Cardiac fibroblast (primary cell): ENCODE measurements at regions not wholly inside any gene's neighbourhood (a gene's known extent, or its start where the extent isn't known, plus 50 kb on each side); places are given as distances from the start of the nearest gene placed in this dataset.

Source experiments
- DNase-seq, 2 donors: peaks; one replicate each; pipeline versions ENCODE4 v3.0.0 to v3.0.0-alpha.2; 2010; ENCODE audit warnings: low read depth in 2 of 2
- H3K4me3 ChIP-seq, 2 donors: replicated peaks in 1 of 2; 1 replicate in 1 of 2; 2 replicates in 1 of 2; pipeline ENCODE4 v1.5.1; 2011; ENCODE audit warnings: low read depth in 2 of 2, low read length in 2 of 2, mild to moderate bottlenecking in 2 of 2, moderate library complexity in 1 of 2
- TF ChIP-seq, protein P1 (sequence below): IDR thresholded peaks from one replicate; pipeline ENCODE4 v1.5.1; 2011; ENCODE audit warnings: low read depth, mild to moderate bottlenecking, low read length, inconsistent platforms

DNA sequence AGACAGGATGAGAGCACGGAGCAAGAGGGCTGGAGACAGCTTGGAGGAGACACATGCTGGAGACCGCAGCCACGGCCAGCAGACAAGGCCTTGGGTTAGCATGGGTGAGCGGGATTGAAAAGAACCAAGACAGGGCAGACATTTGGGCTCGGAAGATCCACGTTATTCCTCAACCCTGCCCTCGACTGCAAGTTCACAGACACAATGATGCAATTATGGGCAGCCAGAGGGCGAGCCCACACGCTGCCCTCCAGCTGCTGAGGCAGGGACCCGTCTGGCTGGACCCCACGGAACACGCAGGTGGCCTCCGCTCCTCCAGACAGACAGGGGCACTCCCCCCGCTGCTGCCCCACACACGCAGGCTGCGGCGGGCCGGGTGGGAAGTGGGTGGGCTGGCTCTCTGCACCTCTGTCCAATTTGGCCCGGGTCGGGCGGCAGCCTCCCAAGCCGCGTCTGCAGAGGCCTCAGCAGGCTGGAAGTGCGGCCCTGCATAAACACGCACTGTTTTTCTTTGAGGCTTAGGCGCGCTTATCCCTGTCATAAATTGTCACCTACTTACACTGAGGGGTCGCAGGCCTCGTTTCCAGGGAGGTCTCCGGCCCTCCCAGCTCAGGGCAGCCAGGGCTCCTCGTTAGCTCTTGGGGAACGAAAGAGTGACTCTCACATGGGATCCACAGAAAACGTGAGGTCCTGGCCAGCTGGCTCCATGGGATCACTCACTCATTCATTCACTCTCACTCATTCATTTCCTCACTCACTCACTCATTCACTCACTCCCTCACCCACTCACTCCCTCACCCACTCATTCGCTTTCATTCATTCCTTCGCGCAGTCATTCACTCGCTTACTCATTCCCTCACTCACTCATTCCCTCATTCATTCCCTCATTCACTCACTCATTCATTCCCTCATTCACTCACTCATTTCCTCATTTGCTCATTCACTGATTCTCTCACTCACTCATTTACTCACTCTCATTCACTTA is 303.9 kb downstream of the C16orf95 start:
- TF ChIP-seq, protein P1, sequence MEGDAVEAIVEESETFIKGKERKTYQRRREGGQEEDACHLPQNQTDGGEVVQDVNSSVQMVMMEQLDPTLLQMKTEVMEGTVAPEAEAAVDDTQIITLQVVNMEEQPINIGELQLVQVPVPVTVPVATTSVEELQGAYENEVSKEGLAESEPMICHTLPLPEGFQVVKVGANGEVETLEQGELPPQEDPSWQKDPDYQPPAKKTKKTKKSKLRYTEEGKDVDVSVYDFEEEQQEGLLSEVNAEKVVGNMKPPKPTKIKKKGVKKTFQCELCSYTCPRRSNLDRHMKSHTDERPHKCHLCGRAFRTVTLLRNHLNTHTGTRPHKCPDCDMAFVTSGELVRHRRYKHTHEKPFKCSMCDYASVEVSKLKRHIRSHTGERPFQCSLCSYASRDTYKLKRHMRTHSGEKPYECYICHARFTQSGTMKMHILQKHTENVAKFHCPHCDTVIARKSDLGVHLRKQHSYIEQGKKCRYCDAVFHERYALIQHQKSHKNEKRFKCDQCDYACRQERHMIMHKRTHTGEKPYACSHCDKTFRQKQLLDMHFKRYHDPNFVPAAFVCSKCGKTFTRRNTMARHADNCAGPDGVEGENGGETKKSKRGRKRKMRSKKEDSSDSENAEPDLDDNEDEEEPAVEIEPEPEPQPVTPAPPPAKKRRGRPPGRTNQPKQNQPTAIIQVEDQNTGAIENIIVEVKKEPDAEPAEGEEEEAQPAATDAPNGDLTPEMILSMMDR, result no peak
- H3K4me3 ChIP-seq, result no peak overlapping the region
- no peak for DNase-seq

DNA sequence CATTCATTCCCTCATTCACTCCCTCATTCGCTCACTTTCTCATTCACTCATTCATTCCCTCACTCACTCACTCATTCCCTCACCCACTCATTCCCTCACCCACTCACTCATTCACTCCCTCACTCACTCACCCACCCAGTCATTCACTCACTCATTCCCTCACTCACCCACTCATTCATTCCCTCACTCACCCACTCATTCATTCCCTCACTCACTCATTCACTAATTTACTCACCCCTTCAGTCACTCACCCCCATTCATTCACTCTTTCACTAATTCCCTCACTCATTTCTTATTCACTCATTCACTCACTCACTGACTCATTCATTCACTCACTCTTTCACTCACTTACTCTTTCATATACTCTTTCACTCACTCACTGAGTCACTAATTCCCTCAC is 303.1 kb downstream of the C16orf95 start:
- no peak for DNase-seq

DNA sequence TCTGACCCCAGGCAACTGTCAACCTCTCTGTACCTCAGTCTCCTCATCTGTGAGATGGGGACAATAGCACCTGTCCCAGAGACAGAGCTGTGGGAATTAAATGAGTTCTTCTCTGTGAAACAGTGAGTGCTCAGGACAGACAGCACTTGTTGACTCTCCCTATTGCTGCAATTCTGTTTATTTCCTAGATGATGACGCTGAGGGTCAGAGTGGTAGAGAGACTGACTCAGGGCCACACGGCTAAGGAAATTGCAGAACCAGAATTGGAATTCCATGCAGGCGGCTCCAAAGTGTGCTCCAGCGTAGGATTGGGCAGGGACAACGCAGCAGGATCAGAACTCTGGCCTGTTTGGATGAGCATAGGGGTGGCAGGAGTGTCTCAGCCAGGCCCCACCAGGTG is 302.2 kb downstream of the C16orf95 start:
- TF ChIP-seq, protein P1, result no peak
- H3K4me3 ChIP-seq, result no peak overlapping the region
- peak in 1 of 2 donors; percentile 16 for DNase-seq

More for the DNA sequence above, 303.1 kb downstream of the C16orf95 start:
- H3K4me3 ChIP-seq, result no peak overlapping the region
- TF ChIP-seq, protein P1, result no peak

DNA sequence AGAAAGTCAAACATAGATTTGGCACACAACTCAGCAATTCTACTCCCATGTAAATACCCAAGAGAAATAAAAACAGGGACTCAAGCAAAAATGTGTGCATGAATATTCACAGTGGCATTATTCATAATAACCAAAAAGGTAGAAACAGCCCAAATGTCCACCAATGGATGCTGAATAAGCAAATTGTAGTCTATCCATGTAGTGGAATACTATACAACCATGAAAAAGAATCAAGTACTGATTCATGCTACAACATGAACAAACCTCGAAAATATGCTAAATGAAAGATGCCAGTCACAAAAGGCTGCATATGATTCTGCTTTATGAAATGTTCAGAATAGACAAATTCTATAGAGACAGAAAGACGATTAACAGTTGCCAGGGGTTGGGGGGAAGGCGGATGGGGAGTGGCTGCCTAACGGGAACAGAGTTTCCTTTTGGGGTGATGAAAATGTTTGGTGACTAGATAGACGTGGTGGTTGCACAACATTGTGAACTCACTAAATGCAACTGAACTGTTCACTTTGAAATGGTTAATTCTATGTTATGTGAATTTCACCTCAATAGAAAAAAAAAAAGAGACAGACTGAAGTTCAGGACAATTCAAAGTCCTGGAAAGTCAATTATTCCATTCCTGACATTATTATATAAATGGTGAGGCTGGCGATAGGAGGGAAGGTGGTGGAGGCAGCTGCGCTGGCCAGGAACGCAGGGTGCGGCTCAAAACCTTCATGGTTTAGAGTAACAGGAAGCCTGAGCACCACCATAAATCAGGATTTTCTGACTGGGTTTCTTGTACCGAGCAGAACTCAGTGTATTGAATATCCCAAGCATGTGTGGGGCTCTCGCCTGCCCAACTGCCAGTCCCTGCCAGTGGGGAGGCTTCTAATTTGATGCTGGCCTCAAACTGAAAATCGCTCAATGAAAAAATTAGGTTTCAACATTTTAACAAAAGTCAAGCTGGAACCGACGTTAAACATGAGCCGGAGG is 300.9 kb downstream of the C16orf95 start:
- no peak for DNase-seq
- H3K4me3 ChIP-seq, result no peak overlapping the region
- TF ChIP-seq, protein P1, result no peak

DNA sequence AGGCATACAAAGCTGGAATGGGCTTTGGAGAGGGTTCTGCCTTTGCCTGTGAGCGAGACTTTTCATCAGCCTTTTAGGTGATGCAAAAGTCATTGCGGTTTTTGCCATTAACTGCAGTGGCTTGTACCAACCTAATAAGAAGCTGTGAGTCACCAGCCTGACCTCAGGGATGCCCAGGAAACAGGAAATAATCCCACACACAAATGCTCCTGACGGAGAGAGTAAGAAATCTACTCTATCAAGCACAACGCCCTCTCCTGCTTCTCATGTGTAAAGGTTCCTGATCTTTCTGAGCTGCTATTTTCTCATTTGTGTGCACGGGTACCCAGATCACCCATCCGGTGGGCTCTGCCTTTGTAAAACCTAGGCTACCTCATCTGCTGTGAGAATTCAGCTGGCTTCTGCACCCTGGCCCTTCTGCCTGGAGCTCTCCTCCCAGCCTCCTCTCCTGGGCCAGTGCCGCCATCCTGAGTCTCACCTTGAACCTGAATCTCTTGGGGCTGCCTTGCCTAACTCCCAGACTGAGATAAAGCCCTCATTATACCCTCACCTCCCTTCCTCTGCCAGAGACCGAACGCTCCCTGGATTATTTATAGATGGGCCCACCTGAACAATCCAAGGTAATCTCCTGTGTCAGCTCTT is 299.7 kb downstream of the C16orf95 start:
- TF ChIP-seq, protein P1, result peak; percentile 39
- DNase-seq, result peak; percentile 86 to 87
- no peak overlapping the region for H3K4me3 ChIP-seq

DNA sequence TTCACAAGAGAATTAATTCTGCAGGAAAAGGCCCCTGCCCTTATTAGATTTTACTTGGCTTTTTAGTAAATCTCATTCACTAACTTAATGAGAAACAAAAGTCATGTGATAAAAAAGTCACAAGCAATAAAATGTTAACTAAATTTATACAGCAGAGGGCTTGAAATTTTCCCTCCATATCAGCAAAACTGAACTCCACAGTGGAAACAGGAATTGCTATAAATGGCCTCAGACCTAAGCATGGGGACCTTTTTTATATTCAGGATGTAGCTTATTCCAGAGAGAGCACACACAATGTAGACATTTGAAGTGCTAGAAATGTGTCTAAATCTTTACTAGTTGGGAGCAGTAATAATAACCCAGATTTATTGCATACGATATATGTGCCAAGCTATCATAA is 291.5 kb downstream of the C16orf95 start:
- no peak overlapping the region for H3K4me3 ChIP-seq
- TF ChIP-seq, protein P1, result no peak
- no peak for DNase-seq
